ELF-1 (cell line): ENCODE measurements at regions not wholly inside any gene's neighbourhood (a gene's known extent, or its start where the extent isn't known, plus 50 kb on each side); places are given as distances from the start of the nearest gene placed in this dataset.
"Not testable (repeated sequence)": the region's sequence is repeated elsewhere in the genome, so short reads cannot be mapped to it uniquely, and the experiment has no call there.

Source experiments
- DNase-seq: peaks from one replicate; pipeline ENCODE4 v3.0.0-alpha.2; 2016; ENCODE audit warnings: low read depth, low spot score

GRCh38 chr7:142470544-142470830, 212.6 kb upstream of the PRSS58 start:
- DNase-seq, result no peak

GRCh38 chr7:142469696-142470543, 212.1 kb upstream of the PRSS58 start:
- no peak for DNase-seq

DNA sequence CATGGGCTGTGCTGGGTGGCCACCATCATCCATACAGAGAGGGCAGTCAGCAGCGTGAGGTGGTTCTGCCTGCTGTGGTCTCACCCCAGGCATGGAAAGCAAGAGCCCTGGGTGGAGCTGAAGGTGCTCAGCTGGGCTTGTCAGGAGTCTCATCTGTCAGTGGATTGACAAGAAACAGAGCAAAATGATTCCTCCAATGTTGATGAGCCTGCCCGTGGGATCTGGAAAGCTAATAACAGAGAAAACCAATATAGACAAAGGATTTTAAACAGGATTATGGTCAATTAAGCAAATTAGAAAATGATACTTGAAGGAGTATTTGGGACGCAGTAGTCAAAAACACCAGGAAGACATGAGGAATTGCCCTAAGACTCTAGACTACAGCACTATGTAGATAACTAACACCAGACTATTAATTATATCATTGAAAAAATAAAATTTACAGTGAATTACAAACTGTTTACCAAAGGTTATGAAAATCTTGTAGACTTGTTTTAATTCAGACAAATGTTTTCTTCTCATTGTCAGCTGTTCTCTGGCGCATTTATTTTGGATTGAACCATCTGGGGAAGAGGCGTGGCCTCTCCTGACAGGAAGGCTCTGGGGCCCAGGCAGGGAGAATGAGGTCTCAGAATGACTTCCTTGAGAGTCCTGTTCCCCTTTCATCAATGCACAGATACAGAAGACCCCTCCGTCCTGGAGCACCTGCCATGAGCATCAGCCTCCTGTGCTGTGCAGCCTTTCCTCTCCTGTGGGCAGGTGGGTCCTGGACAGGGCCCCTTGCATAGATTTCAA, 211.2 kb upstream of the PRSS58 start:
- peak; percentile 39 for DNase-seq

- not testable (repeated sequence) for DNase-seq
These were observed 209.3 kb upstream of the PRSS58 start for GRCh38 chr7:142467056-142467655.

- DNase-seq, result no peak
These were observed 205.6 kb upstream of the PRSS58 start for GRCh38 chr7:142463401-142463850.

GRCh38 chr7:142461437-142461836, 203.6 kb upstream of the PRSS58 start:
- DNase-seq, result no peak

DNA sequence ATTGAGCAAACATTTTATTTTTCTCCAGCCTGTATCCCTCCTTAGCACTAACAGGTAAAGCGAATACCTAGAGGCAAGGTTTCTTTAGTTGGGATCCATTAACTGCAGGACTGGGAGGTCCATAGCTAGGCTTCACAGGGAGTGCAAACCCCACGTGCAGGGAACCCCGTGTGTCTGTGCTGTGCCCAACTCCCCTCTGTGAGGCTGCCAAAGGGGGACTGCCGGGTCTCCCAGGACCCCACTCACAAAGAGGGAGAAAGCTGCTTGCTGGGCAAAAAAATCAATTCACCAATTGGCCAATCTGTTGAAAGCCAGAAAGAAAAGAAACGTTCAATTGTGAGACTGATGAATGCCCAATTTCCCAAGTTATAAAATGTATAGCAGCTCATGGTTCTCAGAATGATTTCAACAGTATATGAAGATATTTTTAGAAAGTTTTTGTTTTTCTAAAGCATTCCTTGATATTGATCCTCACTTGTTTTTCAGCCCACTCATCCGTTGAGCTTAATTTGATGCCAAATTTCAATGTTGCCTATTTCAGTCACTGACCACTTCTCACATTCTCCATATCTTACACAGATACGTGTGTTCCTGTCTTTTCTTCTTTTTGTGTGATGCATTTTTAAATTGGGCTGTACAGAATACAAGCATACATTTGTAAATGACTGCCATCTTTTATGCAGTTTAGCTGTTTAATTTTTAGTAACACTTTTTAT, 202.7 kb upstream of the PRSS58 start:
- DNase-seq, result no peak

- DNase-seq, result peak; percentile 69
These were observed 201.7 kb upstream of the PRSS58 start for GRCh38 chr7:142459551-142459963.

- DNase-seq, result no peak
These were observed 199.4 kb upstream of the PRSS58 start for GRCh38 chr7:142457146-142457703.

DNA sequence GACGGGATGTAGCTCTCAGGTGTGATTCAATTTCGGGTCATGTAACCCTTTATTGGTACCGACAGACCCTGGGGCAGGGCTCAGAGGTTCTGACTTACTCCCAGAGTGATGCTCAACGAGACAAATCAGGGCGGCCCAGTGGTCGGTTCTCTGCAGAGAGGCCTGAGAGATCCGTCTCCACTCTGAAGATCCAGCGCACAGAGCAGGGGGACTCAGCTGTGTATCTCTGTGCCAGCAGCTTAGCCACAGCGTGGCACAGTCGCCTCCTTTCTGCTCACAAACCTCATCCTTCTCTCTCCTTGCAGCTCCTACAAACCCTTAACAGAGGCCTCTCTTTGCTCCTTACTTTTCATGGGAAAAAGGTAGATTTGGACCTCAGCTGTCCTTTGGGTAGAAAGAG, 197.5 kb upstream of the PRSS58 start:
- no peak for DNase-seq

- DNase-seq, result no peak
These were observed 197.0 kb upstream of the PRSS58 start for GRCh38 chr7:142454862-142455261.

DNA sequence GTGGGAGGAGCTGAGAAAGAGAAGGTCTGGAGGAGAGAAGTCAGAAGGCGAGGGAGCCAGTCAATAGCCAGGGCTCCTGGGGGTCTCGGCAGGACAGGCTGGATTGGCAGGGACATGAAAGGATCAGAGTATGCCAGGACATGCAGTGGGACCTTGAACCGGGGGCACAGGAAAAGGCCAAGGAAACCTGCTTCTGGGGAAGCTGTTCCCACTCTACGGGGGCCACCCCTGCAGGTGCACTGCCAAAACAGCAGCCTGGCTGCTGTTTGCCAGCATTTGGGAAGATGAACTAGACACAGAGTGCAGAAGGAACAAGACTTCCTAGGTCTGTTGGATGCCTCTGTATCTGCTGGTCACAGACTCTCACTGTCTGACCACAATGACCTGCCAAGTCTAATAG, 194.9 kb upstream of the PRSS58 start:
- DNase-seq, result no peak

GRCh38 chr7:142451817-142452216, 194.0 kb upstream of the PRSS58 start:
- DNase-seq, result no peak

- DNase-seq, result no peak
These were observed 193.4 kb upstream of the PRSS58 start for GRCh38 chr7:142451296-142451695.

- no peak for DNase-seq
These were observed 192.8 kb upstream of the PRSS58 start for GRCh38 chr7:142450695-142451094.

GRCh38 chr7:142450206-142450605, 192.3 kb upstream of the PRSS58 start:
- peak; percentile 23 for DNase-seq

- not testable (repeated sequence) for DNase-seq
These were observed 191.0 kb upstream of the PRSS58 start for GRCh38 chr7:142448857-142449256.

DNA sequence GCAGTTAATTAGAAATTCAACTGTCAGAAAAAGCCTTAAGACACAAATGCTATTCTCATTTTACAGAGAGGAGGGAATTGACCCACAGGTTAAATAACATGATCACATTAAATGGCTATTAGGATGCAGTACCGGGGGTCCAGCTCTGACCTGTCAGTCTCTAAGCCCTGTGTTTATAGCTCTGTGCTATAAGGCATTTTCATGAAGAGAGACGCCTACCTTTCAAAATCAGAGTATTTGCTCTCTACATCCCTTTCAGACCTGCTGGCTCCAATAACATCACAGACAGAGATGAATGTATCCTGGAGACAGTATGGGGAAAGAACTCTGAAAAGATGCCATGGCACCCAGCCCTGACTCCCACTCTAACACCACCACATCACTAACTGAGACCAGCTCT, 189.9 kb upstream of the PRSS58 start:
- DNase-seq, result no peak

DNA sequence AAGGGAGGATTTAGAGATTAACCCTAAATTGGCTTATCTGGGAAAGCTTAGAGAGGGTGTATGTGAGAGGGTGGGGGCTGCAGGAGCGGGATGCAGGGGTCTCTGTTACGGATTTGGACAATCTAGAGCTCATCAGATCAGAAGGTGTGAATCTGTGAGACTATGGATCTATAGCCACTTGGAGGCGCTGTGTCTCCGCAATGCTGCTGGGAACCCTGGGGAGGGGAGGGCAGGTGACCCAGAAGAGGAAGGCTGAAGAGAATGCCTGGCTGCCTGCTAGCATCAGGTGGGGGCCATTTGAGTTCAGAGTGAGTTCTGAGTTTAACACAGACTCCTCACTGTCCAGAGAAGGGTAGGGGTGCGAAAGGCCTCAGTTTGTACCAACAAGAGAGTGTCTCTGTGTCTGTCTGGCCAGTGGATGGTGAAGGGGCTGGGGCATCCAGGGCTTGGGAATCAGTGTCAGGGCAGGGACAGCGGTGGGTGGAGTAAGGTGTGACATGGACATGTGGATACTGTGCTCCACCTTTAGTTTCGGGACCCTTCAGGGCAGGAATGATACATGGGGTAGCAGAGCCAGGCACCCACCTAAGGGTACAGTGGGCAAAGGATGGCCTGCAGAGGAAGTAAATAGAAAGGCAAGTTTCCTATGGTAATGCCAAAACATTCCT, 187.3 kb upstream of the PRSS58 start:
- peak; percentile 63 for DNase-seq

DNA sequence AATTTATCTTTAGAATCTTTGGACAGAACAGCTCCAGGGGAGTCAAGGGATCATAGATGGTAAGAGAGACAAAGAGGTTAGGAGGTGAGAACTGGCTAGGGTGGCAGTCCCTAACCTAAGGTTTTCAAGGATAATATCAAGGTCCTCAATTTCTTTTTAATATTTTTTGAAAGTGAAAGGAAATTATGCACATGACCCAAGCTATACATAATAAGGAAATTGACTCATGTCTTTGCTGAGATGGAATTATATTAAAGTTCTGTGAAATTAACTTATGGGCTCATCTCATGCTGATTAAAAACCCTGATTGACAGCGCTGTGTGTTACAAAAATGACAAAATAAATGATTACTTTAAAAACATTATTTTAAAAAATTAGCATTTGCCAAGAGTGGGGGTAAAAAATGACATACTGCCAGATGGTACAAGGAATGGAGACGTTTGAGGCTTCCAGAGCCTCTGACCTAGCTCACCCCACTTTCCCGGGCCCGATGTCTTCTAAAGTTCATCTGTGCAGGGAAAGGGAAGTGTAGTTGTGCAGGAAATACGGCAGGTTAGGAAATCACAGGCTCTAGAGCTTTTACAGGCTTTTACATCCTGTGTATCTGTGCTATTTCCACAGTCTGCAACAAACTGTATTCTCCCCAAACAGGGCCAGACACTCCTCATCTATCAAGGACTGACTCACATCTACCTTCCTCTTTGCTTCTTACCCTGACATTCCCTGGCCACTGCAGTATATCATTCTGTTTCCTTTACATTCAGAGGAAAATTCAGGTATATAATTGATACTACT, 185.6 kb upstream of the PRSS58 start:
- no peak for DNase-seq
